ENCODE measurements at regions not wholly inside any gene's neighbourhood (a gene's known extent, or its start where the extent isn't known, plus 50 kb on each side); places are given as distances from the start of the nearest gene placed in this dataset.

- Mint-ChIP-seq H3K4me1 (no peaks in the 10 kb centered on the region), H3K9me3 (no peaks in the 10 kb centered on the region), H3K36me3 (no peaks in the 10 kb centered on the region), H3K27me3 (ENCODE audit: low read depth) (no peaks in the 10 kb centered on the region), H3K4me3 (no peak overlapping the region), H3K27ac (no peak overlapping the region)
- ATAC-seq, result no peak
- CTCF ChIA-PET, result no interaction called here
- POLR2A ChIA-PET, result no interaction called here
- no peak for DNase-seq (ENCODE audit: low spot score)
- TF ChIP-seq GTF2I (CRISPR knock-in tag; conservative IDR thresholded peaks at IDR 0.05) (no peak), ZMAT4 (CRISPR knock-in tag; IDR thresholded peaks at IDR 0.05) (no peak)
Measured at GRCh38 chr2:34294961-34295360, 695.9 kb upstream of the FAM98A start.

GRCh38 chr2:34291076-34291475 is 692.0 kb upstream of the FAM98A start:
- DNase-seq (ENCODE audit: low spot score) (no peak), ATAC-seq (no peak)
- no peaks in the 10 kb centered on the region for H3K9me3 Mint-ChIP-seq
- no peak overlapping the region for H3K27ac Mint-ChIP-seq
- no peaks in the 10 kb centered on the region for H3K27me3 Mint-ChIP-seq (ENCODE audit: low read depth)
- H3K4me3 Mint-ChIP-seq, result no peak overlapping the region
- ChIA-PET POLR2A (no interaction called here), CTCF (no interaction called here)
- H3K36me3 Mint-ChIP-seq, result no peaks in the 10 kb centered on the region
- H3K4me1 Mint-ChIP-seq, result no peaks in the 10 kb centered on the region
- TF ChIP-seq CREB1 (CRISPR knock-in tag; IDR thresholded peaks at IDR 0.05) (no peak), RORB (CRISPR knock-in tag; IDR thresholded peaks at IDR 0.05) (no peak), NFE2L1 (CRISPR knock-in tag; IDR thresholded peaks at IDR 0.05) (no peak), ZNF396 (CRISPR knock-in tag; IDR thresholded peaks at IDR 0.05; ENCODE audit: borderline replicate concordance) (no peak)

- Mint-ChIP-seq H3K4me3 (no peak overlapping the region), H3K9me3 (peaks cover 17% of the 10 kb centered on the region), H3K36me3 (peaks cover 4% of the 10 kb centered on the region; the same call in 1 of the 2 replicates), H3K27ac (no peak overlapping the region), H3K27me3 (ENCODE audit: low read depth) (no peaks in the 10 kb centered on the region), H3K4me1 (no peaks in the 10 kb centered on the region)
- ChIA-PET POLR2A (no interaction called here), CTCF (no interaction called here)
- no peak for ATAC-seq
- TF ChIP-seq EMX1 (CRISPR knock-in tag; IDR thresholded peaks at IDR 0.05) (no peak), MAX (CRISPR knock-in tag; IDR thresholded peaks at IDR 0.05) (no peak), MXD4 (CRISPR knock-in tag; IDR thresholded peaks at IDR 0.05; ENCODE audit: borderline replicate concordance) (no peak), ZBTB21 (CRISPR knock-in tag; IDR thresholded peaks at IDR 0.05; ENCODE audit: borderline replicate concordance) (no peak), ZNF425 (CRISPR knock-in tag; conservative IDR thresholded peaks at IDR 0.05) (no peak), ZNF138 (CRISPR knock-in tag; conservative IDR thresholded peaks at IDR 0.05) (no peak), OVOL2 (CRISPR knock-in tag; IDR thresholded peaks at IDR 0.05; ENCODE audit: borderline replicate concordance) (no peak), SP1 (CRISPR knock-in tag; conservative IDR thresholded peaks at IDR 0.05) (no peak)
- no peak for DNase-seq (ENCODE audit: low spot score)
Measured at GRCh38 chr2:34288016-34288415, 688.9 kb upstream of the FAM98A start.

- DNase-seq (ENCODE audit: low spot score), result no peak
- H3K9me3 Mint-ChIP-seq, result peaks cover 35% of the 10 kb centered on the region
- no peak for TF ChIP-seq SMAD4 (CRISPR knock-in tag; IDR thresholded peaks at IDR 0.05)
- no peak for TF ChIP-seq JUN (CRISPR knock-in tag; IDR thresholded peaks at IDR 0.05)
- TF ChIP-seq CREB1 (CRISPR knock-in tag; IDR thresholded peaks at IDR 0.05), result no peak
- no peak for TF ChIP-seq ZNF219 (CRISPR knock-in tag; IDR thresholded peaks at IDR 0.05; ENCODE audit: borderline replicate concordance)
- no peak for TF ChIP-seq ZNF138 (CRISPR knock-in tag; conservative IDR thresholded peaks at IDR 0.05)
- TF ChIP-seq ZNF532 (CRISPR knock-in tag; IDR thresholded peaks at IDR 0.05; ENCODE audit: borderline replicate concordance), result no peak
- no peak for TF ChIP-seq ZSCAN18 (CRISPR knock-in tag; IDR thresholded peaks at IDR 0.05)
- TF ChIP-seq ERG (CRISPR knock-in tag; IDR thresholded peaks at IDR 0.05), result no peak
- no peak for TF ChIP-seq NFE2L1 (CRISPR knock-in tag; IDR thresholded peaks at IDR 0.05)
- no peak for TF ChIP-seq ETV6 (CRISPR knock-in tag; IDR thresholded peaks at IDR 0.05)
- no peak for TF ChIP-seq ZNF423 (CRISPR knock-in tag; IDR thresholded peaks at IDR 0.05)
Measured at GRCh38 chr2:34280606-34281005, 681.5 kb upstream of the FAM98A start.

More at GRCh38 chr2:34280606-34281005, 681.5 kb upstream of the FAM98A start:
- Mint-ChIP-seq H3K27ac (no peak overlapping the region), H3K4me1 (no peaks in the 10 kb centered on the region), H3K27me3 (ENCODE audit: low read depth) (no peaks in the 10 kb centered on the region), H3K4me3 (no peak overlapping the region), H3K36me3 (peaks cover 12% of the 10 kb centered on the region)
- no peak for ATAC-seq
- ChIA-PET CTCF (no interaction called here), POLR2A (no interaction called here)

Measured in WTC11 (cell line).